GM23248 (cell line): ENCODE measurements at regions not wholly inside any gene's neighbourhood (a gene's known extent, or its start where the extent isn't known, plus 50 kb on each side); places are given as distances from the start of the nearest gene placed in this dataset.

ENCODE experiments used
- EZH2 ChIP-seq: fragments of 200-600 bp; sonication (generic); IDR thresholded peaks from 2 replicates; pipeline ENCODE4 v1.6.1; 2018; ENCODE audit warnings: antibody characterized with exemption, mild to moderate bottlenecking; ENCODE audit not compliant: insufficient read depth, poor library complexity, severe bottlenecking
- EZH2phosphoT487 ChIP-seq: fragments of 200-600 bp; sonication (generic); IDR thresholded peaks from 2 replicates; pipeline ENCODE4 v1.6.1; 2018; ENCODE audit warnings: antibody characterized with exemption, moderate library complexity, mild to moderate bottlenecking, low read depth; ENCODE audit not compliant: insufficient read depth

- TF ChIP-seq EZH2phosphoT487, result no peak
- no peak for TF ChIP-seq EZH2
Observed at GRCh38 chr18:63031375-63031774, 288.2 kb downstream of the BCL2 start.
